ENCODE measurements at regions not wholly inside any gene's neighbourhood (a gene's known extent, or its start where the extent isn't known, plus 50 kb on each side); places are given as distances from the start of the nearest gene placed in this dataset.

GRCh38 chr14:94952097-94952496 is 182.2 kb upstream of the GSC start:
- DNase-seq: no peak

DNA sequence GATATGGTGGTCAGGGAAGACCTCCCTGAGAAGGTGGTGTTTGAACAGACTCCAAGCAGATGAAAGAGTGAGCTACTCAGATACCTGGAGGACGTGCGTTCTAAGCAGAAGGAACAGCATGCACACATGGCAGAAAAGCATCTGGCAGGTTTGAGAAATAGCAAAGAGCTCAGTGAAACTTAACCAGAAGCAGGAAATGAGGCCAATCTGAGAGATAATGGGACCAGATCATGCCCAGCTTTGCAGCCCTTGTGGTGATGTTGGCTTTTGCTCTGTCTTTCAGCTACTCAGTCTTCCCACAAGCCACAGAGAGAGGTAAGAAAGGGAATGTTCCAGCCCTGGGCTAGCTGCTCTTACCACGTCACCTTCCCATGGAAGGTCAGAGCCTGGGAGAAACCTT is 176.3 kb upstream of the GSC start:
- DNase-seq: no peak

GRCh38 chr14:94945615-94946014 is 175.7 kb upstream of the GSC start:
- no peak for DNase-seq

- DNase-seq: no peak
Measured at GRCh38 chr14:94944636-94945258, 174.8 kb upstream of the GSC start.

GRCh38 chr14:94942601-94943000 is 172.7 kb upstream of the GSC start:
- DNase-seq: no peak

- no peak for DNase-seq
Measured at GRCh38 chr14:94941311-94941710, 171.4 kb upstream of the GSC start.

- DNase-seq: no peak
Measured at GRCh38 chr14:94940263-94940993, 170.5 kb upstream of the GSC start.

DNA sequence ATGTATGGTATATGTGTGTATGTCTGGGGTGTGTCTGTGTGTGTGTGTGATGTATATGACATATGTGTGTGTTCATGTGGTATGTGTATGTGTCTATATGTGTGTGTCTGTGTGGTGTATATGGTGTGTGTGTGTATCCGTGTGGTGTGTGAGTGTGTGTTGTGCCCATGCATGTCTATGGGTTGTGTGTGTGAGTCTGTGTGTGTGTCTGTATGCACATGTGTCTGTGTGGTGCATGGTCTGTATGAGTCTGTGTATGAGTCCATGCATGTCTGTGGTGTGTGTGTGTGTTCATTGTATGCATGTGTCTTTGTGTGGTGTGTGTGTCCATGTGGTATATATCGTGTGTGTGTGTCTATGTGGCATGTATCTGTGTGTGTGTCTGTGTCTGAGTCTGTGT is 168.1 kb upstream of the GSC start:
- DNase-seq: no peak

DNA sequence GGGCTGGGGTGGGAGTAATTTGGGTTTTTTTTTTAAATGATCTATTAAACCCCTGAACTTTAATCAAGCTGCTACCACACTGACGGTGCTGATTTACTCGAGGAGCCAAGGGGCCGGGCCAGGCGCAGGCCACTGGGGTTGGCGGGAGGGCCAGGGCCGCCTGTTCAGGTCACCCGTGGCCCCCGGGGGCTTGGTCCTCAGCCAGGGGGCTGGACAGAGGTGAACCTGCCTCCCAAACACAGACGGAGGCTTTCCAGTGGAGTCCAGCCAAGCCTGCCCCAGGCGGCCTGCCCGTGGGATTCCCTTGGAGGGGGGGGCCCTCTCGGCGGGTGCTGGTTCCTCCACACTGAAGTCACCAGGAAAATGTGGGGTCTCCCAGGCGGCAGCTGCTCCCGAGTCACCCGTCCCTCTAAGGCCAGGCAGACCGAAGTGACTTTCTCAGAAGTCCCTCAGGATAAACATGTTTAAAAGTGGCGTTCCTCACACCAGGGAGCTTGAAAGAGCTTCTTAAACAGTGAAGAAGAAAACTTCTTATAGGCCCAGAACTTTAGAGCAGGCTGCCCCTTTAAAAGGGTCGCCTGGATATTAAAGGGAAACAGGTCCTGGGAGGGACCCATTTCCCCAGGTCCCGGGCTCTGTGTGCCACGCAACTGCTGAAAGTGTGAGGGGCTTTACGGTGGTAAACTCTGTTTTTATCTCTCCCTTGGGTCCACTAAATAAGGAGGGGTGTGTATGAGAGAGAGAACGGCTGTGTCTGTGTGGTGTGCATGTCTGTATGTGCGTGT is 167.2 kb upstream of the GSC start:
- no peak for DNase-seq

GRCh38 chr14:94936401-94936892 is 166.5 kb upstream of the GSC start:
- DNase-seq: no peak

GRCh38 chr14:94935706-94936300 is 165.9 kb upstream of the GSC start:
- DNase-seq: no peak

- no peak for DNase-seq
Measured at GRCh38 chr14:94934276-94934810, 164.4 kb upstream of the GSC start.

DNA sequence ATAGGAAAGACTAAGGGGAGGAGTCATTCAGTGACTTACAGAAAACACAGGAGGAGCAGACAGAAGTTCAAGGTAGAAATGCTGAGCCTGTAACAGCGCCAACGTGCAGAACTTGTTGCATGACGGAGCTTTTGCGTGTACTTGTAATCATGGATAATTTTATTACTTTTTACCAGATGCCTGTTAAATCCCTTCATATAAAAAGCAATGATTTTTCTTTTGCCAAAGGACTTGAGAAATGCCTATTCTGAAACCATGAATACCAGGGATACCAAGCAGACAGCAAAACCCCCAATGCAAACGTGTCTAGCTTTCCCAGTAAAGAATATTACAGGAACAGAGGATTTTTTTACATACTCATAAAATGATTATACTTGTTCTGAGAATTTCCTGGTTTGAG is 163.6 kb upstream of the GSC start:
- no peak for DNase-seq

- no peak for DNase-seq
Measured at GRCh38 chr14:94932589-94932988, 162.7 kb upstream of the GSC start.

DNA sequence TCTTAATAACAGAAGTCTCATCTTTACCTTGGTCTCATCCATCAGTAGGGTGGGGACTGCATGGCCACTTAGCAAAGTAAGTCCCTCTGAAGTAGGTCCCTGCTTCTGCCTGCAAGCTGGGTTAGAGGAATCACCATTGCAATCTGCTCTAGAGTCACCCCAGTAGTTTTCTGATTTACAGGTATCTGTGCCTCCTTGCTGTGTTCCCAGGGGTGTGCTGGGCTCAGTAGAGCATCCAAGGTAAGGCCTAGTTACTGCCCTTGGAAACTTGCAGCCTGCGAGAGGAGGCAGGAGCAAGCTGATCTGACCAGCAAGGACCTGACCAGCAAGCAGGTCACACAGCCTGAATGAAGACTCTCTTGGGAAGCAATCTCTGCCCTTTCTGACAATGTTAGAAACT is 160.8 kb upstream of the GSC start:
- DNase-seq: no peak

DNA sequence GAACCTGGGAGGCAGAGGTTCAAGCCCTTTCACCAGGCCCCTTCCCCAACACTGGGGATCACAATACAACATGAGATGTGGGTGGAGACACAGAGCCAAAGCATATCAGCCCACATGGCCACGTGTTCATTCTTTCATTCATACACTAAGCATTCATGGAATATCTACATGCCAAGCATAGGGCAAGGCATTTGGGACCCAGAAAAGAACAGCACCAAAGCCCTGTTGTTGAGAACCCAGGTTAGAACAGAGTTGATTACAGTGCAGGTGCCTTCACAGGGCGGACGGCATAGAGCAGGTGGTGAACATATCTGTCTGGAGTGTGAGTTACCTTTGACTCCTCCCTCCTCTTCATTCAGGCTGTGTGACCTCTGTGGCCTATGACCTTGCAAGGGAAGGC is 159.4 kb upstream of the GSC start:
- no peak for DNase-seq

DNA sequence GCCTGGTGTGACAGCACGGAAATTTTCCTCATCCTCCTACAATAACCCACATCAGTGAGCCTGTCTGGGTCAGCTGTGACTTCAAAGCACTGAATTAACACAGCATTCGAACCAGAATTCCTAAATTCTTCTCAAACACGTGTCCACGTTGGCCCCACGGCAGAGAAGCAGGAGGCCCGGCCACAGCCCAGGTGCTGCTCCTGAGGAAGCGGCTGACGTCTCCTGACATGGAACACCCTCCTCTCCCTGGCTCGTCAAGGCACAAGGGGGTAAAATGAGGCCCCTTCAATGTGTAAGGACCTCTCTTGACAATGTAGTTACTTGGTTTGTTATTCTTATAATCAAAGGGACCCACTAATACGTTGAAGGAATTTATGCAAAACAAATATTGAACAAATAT is 156.3 kb upstream of the GSC start:
- DNase-seq: no peak

DNA sequence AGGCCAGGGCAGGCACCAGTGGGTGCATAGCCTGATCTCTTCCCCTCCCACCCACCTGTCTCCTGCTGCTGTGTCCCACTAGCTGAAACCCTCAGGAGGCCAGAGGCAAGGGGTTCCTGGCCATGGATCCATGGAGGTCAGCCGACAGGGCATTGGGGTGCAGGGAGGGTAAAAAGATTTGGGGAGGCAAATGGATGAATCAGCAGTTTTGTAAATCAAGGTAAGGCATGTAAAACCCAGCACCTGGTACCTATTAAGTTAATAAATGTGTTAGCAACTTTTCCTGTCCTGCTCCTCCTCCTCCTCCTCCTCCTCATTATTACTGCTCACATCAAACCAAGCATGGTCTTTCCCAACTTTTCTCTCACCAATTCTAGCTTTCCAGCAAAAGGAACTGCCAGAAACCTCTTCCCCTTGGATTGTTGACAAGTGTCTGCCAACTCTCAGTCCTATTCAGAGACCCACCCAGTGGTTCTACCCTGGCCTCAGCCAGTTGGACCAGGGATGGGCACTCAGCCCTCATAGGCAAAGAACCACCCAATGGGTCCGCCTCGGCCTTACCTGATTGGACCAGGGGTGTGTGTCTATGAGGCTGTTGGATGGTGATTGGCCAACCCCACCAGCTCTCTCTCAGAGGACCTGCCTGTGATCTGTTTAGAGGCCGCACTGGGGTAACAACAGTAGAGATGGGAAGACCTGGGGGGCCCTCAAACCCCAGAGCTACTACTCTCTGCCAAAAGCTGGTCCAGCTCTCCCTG is 155.7 kb upstream of the GSC start:
- no peak for DNase-seq

DNA sequence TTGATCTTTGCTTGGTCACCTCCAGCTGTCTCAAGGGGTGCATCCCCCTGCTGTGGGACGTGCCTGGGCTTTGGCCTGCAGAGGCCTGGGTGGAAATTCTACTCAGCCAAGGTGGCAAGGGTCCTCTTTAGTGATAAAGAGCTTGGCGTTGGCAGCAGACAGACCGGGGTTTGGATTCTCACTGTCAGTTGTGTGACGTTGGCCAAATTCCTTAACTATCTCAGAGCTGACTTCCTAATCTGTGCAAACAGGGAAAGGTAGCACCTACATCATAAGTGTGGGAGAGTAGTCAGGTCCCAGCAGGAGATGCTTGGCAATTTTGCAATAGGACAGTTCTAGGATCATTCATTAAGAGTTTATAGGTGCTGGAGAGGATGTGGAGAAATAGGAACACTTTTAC is 154.3 kb upstream of the GSC start:
- DNase-seq: no peak

DNA sequence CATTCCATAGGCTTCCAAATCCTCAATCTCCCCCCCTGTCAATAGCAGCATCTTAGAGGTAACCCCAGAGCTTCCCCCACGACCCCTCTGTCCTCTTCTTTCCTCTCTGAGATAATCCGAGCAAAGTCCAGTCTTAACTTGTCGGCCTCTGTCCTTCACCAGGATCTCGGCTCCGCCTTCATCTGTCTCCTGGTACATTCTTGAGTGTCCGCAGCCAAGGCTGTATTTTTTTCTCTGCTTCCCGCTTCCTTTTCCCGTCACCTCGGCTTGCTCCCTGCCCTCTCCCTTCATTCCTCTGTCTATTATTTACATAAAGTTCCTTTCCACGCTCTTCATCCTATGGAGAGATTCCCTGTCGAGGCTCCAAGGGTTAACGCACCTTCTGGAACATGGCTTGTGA is 153.9 kb upstream of the GSC start:
- no peak for DNase-seq

GRCh38 chr14:94922595-94923239 is 152.8 kb upstream of the GSC start:
- DNase-seq: no peak
